Thyroid gland (tissue), 4 donors: ENCODE measurements at regions not wholly inside any gene's neighbourhood (a gene's known extent, or its start where the extent isn't known, plus 50 kb on each side); places are given as distances from the start of the nearest gene placed in this dataset.

ENCODE experiments used
- CTCF ChIP-seq, 6 experiments: fragments of 200-600 bp in 3 of 6; fragments of 450-650 bp in 3 of 6; sonication (generic) in 3 of 6; IDR thresholded peaks; one replicate each; pipeline ENCODE4 v1.5.1; 2016 to 2019; ENCODE audit warnings: antibody characterized with exemption in 6 of 6, mild to moderate bottlenecking in 2 of 6, inconsistent platforms in 1 of 6, moderate library complexity in 1 of 6
- POLR2A ChIP-seq, 2 donors: fragments of 450-650 bp; IDR thresholded peaks; one replicate each; pipeline ENCODE4 v1.6.1; 2017; ENCODE audit warnings: antibody characterized with exemption in 2 of 2, mild to moderate bottlenecking in 2 of 2, moderate library complexity in 1 of 2

- TF ChIP-seq CTCF (IDR thresholded peaks at IDR 0.05) (no peak), POLR2A (IDR thresholded peaks at IDR 0.05) (no peak)
Measured at GRCh38 chr13:94906605-94907004, 194.3 kb upstream of the SOX21 start.
